HEK293 (cell line): ENCODE measurements at regions not wholly inside any gene's neighbourhood (a gene's known extent, or its start where the extent isn't known, plus 50 kb on each side); places are given as distances from the start of the nearest gene placed in this dataset.

ENCODE experiments used
- AEBP2 ChIP-seq: fragments of 450-650 bp; formaldehyde crosslinking; IDR thresholded peaks from 2 replicates; pipeline ENCODE4 v1.5.1; 2016; ENCODE audit warnings: missing biosample characterization, missing genetic modification characterization, borderline replicate concordance
- HIC1 ChIP-seq: fragments of 450-650 bp; formaldehyde crosslinking; IDR thresholded peaks from 2 replicates; pipeline ENCODE4 v1.5.1; 2016; ENCODE audit warnings: missing biosample characterization, missing genetic modification characterization
- HOXD13 ChIP-seq: sonication (generic); formaldehyde crosslinking; IDR thresholded peaks from 2 replicates; pipeline ENCODE4 v1.8.0; 2022; ENCODE audit warnings: missing genetic modification reagents, borderline replicate concordance
- RBAK ChIP-seq: fragments of 450-650 bp; formaldehyde crosslinking; IDR thresholded peaks from 2 replicates; pipeline ENCODE4 v1.5.1; 2016; ENCODE audit warnings: missing biosample characterization, missing genetic modification characterization
- ZBTB6 ChIP-seq: fragments of 450-650 bp; formaldehyde crosslinking; IDR thresholded peaks from 2 replicates; pipeline ENCODE4 v1.5.1; 2017; ENCODE audit warnings: missing biosample characterization, missing genetic modification characterization
- ZNF16 ChIP-seq: fragments of 450-650 bp; formaldehyde crosslinking; IDR thresholded peaks from 2 replicates; pipeline ENCODE4 v1.5.1; 2016; ENCODE audit warnings: low read depth, missing biosample characterization, missing genetic modification characterization
- ZNF280C ChIP-seq: fragments of 450-650 bp; formaldehyde crosslinking; IDR thresholded peaks from 2 replicates; pipeline ENCODE4 v1.5.1; 2016; ENCODE audit warnings: missing biosample characterization, missing genetic modification characterization
- ZNF280D ChIP-seq: fragments of 450-650 bp; formaldehyde crosslinking; IDR thresholded peaks from 2 replicates; pipeline ENCODE4 v1.5.1; 2016; ENCODE audit warnings: missing biosample characterization, missing genetic modification characterization
- ZNF354C ChIP-seq: fragments of 450-650 bp; formaldehyde crosslinking; IDR thresholded peaks from 2 replicates; pipeline ENCODE4 v1.5.1; 2016; ENCODE audit warnings: missing biosample characterization, missing genetic modification characterization, low read depth, borderline replicate concordance
- ZNF645 ChIP-seq: fragments of 450-650 bp; formaldehyde crosslinking; IDR thresholded peaks from 2 replicates; pipeline ENCODE4; 2016; ENCODE audit warnings: missing biosample characterization, missing genetic modification characterization
- ZNF704 ChIP-seq: fragments of 450-650 bp; formaldehyde crosslinking; IDR thresholded peaks from 2 replicates; pipeline ENCODE4 v1.5.1; 2016; ENCODE audit warnings: missing biosample characterization, missing genetic modification characterization
- ZSCAN18 ChIP-seq: fragments of 450-650 bp; formaldehyde crosslinking; IDR thresholded peaks from 2 replicates; pipeline ENCODE4 v1.5.1; 2016; ENCODE audit warnings: missing biosample characterization, missing genetic modification characterization

GRCh38 chr2:3043726-3044125 is 333.9 kb downstream of the EIPR1 start (continued):
- TF ChIP-seq ZNF354C (no peak), ZSCAN18 (tag by site-specific recombination) (no peak), HIC1 (no peak), ZNF280D (tag by site-specific recombination) (no peak), AEBP2 (no peak), ZNF704 (tag by site-specific recombination) (no peak), HOXD13 (no peak), RBAK (tag by site-specific recombination) (no peak), ZBTB6 (tag by site-specific recombination) (no peak), ZNF280C (tag by site-specific recombination) (no peak), ZNF16 (tag by site-specific recombination) (no peak), ZNF645 (tag by site-specific recombination) (no peak)
- TF ChIP-seq, all 188 proteins: peak for 0
